SK-N-SH (cell line): ENCODE measurements at regions not wholly inside any gene's neighbourhood (a gene's known extent, or its start where the extent isn't known, plus 50 kb on each side); places are given as distances from the start of the nearest gene placed in this dataset.

ENCODE experiments used
- CTCF ChIP-seq: fragments of 200-600 bp; sonication (generic); IDR thresholded peaks from 2 replicates; pipeline ENCODE4 v1.6.1; 2017; ENCODE audit warnings: antibody characterized with exemption, mild to moderate bottlenecking, moderate library complexity
- EZH2phosphoT487 ChIP-seq: fragments of 200-600 bp; sonication (generic); IDR thresholded peaks from 2 replicates; pipeline ENCODE4 v1.6.1; 2017; ENCODE audit warnings: low read depth, mixed run types, mild to moderate bottlenecking, antibody characterized with exemption, moderate library complexity, borderline replicate concordance
- GABPA ChIP-seq: IDR thresholded peaks from 2 replicates; pipeline ENCODE4 v1.4.0; 2012; ENCODE audit warnings: low read depth, mild to moderate bottlenecking
- NRF1 ChIP-seq: IDR thresholded peaks from 2 replicates; pipeline ENCODE4 v1.6.1; 2012; ENCODE audit warnings: low read depth, mild to moderate bottlenecking, low read length
- POLR2AphosphoS5 ChIP-seq: IDR thresholded peaks from 2 replicates; pipeline ENCODE4 v1.6.1; 2012; ENCODE audit warnings: low read depth, low read length
- RAD21 ChIP-seq: IDR thresholded peaks from 2 replicates; pipeline ENCODE4 v1.6.1; 2012; ENCODE audit warnings: mild to moderate bottlenecking, low read length
- RFX5 ChIP-seq: IDR thresholded peaks from 2 replicates; pipeline ENCODE4 v1.6.1; 2012; ENCODE audit warnings: mild to moderate bottlenecking, improper control_type of control experiment, low read length
- TAF1 ChIP-seq: IDR thresholded peaks from 2 replicates; pipeline ENCODE4 v1.6.1; 2012; ENCODE audit warnings: low read depth, mild to moderate bottlenecking, low read length, moderate library complexity, borderline replicate concordance
- USF2 ChIP-seq: fragments of 150-350 bp; IDR thresholded peaks from 2 replicates; pipeline ENCODE4 v1.6.1; 2017; ENCODE audit warnings: antibody characterized with exemption, low read length, low read depth, borderline replicate concordance
- TF ChIP-seq, protein P1 (sequence below): IDR thresholded peaks from 2 replicates; pipeline ENCODE4 v1.6.1; 2012; ENCODE audit warnings: mild to moderate bottlenecking, low read depth, low read length, moderate library complexity

GRCh38 chrX:138886769-138887168 lies 175.3 kb upstream of the FGF13 start:
- no peak for TF ChIP-seq CTCF
- no peak for TF ChIP-seq RFX5
- no peak for TF ChIP-seq GABPA
- TF ChIP-seq, protein P1, sequence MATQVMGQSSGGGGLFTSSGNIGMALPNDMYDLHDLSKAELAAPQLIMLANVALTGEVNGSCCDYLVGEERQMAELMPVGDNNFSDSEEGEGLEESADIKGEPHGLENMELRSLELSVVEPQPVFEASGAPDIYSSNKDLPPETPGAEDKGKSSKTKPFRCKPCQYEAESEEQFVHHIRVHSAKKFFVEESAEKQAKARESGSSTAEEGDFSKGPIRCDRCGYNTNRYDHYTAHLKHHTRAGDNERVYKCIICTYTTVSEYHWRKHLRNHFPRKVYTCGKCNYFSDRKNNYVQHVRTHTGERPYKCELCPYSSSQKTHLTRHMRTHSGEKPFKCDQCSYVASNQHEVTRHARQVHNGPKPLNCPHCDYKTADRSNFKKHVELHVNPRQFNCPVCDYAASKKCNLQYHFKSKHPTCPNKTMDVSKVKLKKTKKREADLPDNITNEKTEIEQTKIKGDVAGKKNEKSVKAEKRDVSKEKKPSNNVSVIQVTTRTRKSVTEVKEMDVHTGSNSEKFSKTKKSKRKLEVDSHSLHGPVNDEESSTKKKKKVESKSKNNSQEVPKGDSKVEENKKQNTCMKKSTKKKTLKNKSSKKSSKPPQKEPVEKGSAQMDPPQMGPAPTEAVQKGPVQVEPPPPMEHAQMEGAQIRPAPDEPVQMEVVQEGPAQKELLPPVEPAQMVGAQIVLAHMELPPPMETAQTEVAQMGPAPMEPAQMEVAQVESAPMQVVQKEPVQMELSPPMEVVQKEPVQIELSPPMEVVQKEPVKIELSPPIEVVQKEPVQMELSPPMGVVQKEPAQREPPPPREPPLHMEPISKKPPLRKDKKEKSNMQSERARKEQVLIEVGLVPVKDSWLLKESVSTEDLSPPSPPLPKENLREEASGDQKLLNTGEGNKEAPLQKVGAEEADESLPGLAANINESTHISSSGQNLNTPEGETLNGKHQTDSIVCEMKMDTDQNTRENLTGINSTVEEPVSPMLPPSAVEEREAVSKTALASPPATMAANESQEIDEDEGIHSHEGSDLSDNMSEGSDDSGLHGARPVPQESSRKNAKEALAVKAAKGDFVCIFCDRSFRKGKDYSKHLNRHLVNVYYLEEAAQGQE, result no peak
- no peak for TF ChIP-seq TAF1
- TF ChIP-seq USF2, result no peak
- no peak for TF ChIP-seq RAD21
- no peak for TF ChIP-seq POLR2AphosphoS5
- TF ChIP-seq NRF1, result no peak
- TF ChIP-seq EZH2phosphoT487, result no peak
